ENCODE measurements at regions not wholly inside any gene's neighbourhood (a gene's known extent, or its start where the extent isn't known, plus 50 kb on each side); places are given as distances from the start of the nearest gene placed in this dataset.
"Not testable (repeated sequence)": the region's sequence is repeated elsewhere in the genome, so short reads cannot be mapped to it uniquely, and the experiment has no call there.

GRCh38 chr5:2093859-2094615, 211.3 kb upstream of the IRX4 start:
- no peak for DNase-seq (ENCODE audit: low spot score)

GRCh38 chr5:2091921-2092320, 209.2 kb upstream of the IRX4 start:
- DNase-seq (ENCODE audit: low spot score), result no peak

GRCh38 chr5:2087980-2088379, 205.3 kb upstream of the IRX4 start:
- no peak for DNase-seq (ENCODE audit: low spot score)

GRCh38 chr5:2075365-2075764, 192.6 kb upstream of the IRX4 start:
- no peak for DNase-seq (ENCODE audit: low spot score)

- DNase-seq (ENCODE audit: low spot score), result no peak
These were observed 188.8 kb upstream of the IRX4 start for GRCh38 chr5:2071562-2071961.

- DNase-seq (ENCODE audit: low spot score), result not testable (repeated sequence)
These were observed 188.1 kb upstream of the IRX4 start for GRCh38 chr5:2070787-2071186.

- no peak for DNase-seq (ENCODE audit: low spot score)
These were observed 185.8 kb upstream of the IRX4 start for GRCh38 chr5:2068531-2068930.

GRCh38 chr5:2066373-2066772, 183.6 kb upstream of the IRX4 start:
- no peak for DNase-seq (ENCODE audit: low spot score)

- DNase-seq (ENCODE audit: low spot score), result not testable (repeated sequence)
These were observed 180.7 kb upstream of the IRX4 start for GRCh38 chr5:2063380-2063779.

- no peak for DNase-seq (ENCODE audit: low spot score)
These were observed 170.0 kb upstream of the IRX4 start for GRCh38 chr5:2052687-2053086.

GRCh38 chr5:2049876-2050275, 167.2 kb upstream of the IRX4 start:
- DNase-seq (ENCODE audit: low spot score), result no peak

- DNase-seq (ENCODE audit: low spot score), result no peak
These were observed 165.9 kb upstream of the IRX4 start for GRCh38 chr5:2048664-2049063.

- no peak for DNase-seq (ENCODE audit: low spot score)
These were observed 164.7 kb upstream of the IRX4 start for GRCh38 chr5:2047341-2047927.

GRCh38 chr5:2044041-2044440, 161.3 kb upstream of the IRX4 start:
- DNase-seq (ENCODE audit: low spot score), result no peak

- DNase-seq (ENCODE audit: low spot score), result no peak
These were observed 156.4 kb upstream of the IRX4 start for GRCh38 chr5:2039180-2039531.

- peak; percentile 37 for DNase-seq (ENCODE audit: low spot score)
These were observed 155.8 kb upstream of the IRX4 start for GRCh38 chr5:2038321-2039179.

- DNase-seq (ENCODE audit: low spot score), result no peak
These were observed 154.2 kb upstream of the IRX4 start for GRCh38 chr5:2036885-2037284.

GRCh38 chr5:2032432-2032831, 149.7 kb upstream of the IRX4 start:
- no peak for DNase-seq (ENCODE audit: low spot score)

GRCh38 chr5:2031581-2031980, 148.9 kb upstream of the IRX4 start:
- no peak for DNase-seq (ENCODE audit: low spot score)

GRCh38 chr5:2030131-2030530, 147.4 kb upstream of the IRX4 start:
- no peak for DNase-seq (ENCODE audit: low spot score)

GRCh38 chr5:2029206-2029605, 146.5 kb upstream of the IRX4 start:
- DNase-seq (ENCODE audit: low spot score), result no peak

- DNase-seq (ENCODE audit: low spot score), result no peak
These were observed 145.1 kb upstream of the IRX4 start for GRCh38 chr5:2027790-2028189.
